ENCODE measurements at regions not wholly inside any gene's neighbourhood (a gene's known extent, or its start where the extent isn't known, plus 50 kb on each side); places are given as distances from the start of the nearest gene placed in this dataset.

GRCh38 chr2:2765176-2765800 is 434.2 kb upstream of the MYT1L start:
- DNase-seq (ENCODE audit: low spot score) = no peak

- no peak for DNase-seq (ENCODE audit: low spot score)
Measured at GRCh38 chr2:2764739-2765138, 433.7 kb upstream of the MYT1L start.

GRCh38 chr2:2764001-2764355 is 432.9 kb upstream of the MYT1L start:
- no peak for DNase-seq (ENCODE audit: low spot score)

DNA sequence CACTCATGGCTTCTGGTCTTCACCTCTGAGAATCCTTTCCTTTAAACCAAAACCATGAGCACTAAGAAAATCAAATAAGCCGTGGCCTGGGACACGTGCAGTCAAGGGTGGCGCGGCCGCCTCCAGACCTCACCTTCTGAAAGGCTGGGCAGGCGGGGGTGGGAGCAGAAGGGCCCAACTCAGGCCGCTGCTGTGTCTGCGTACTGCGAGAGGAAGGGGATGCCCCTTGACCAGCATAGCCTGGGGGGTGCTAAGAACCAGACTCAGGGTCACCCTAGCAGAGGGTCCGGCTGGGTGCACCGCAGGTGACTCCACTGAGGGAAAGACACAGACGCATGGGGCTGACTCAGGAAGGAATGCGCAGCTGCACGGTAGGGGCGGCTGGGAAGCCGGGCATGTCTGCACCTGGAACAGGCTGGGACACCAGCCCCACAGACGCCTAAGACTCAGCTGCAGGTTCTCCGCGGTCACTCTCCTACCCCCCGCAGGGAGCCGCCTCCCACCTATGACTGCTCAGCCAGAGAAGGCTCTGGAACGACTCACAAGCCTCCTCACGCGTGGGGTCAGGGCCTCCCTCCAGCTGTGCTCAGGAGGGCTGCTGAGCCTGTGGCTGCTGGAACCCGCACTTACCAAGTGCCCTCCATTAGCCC is 432.4 kb upstream of the MYT1L start:
- no peak for DNase-seq (ENCODE audit: low spot score)

GRCh38 chr2:2762913-2763312 is 431.8 kb upstream of the MYT1L start:
- DNase-seq (ENCODE audit: low spot score) = no peak

- no peak for DNase-seq (ENCODE audit: low spot score)
Measured at GRCh38 chr2:2762166-2762908, 431.3 kb upstream of the MYT1L start.

- no peak for DNase-seq (ENCODE audit: low spot score)
Measured at GRCh38 chr2:2758793-2759367, 427.8 kb upstream of the MYT1L start.

DNA sequence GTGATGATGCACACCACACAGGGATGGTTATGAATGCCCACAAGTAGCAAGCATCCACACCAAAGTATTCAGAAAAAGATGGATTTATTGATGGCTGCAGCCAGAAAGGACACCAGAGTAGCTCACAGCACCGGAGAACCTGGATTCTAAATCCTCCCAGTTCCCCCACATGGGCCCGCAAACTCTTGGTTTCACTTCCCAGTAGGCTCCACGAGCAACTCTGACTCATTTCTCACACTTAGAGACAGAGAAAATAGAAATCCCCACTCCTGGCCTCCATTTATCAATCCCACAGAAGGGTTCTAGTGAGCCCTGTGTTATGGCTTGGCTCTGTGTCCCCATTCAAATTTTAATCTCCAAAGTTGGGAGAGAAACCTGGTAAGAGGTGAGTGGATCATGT is 426.7 kb upstream of the MYT1L start:
- no peak for DNase-seq (ENCODE audit: low spot score)

GRCh38 chr2:2756886-2757285 is 425.8 kb upstream of the MYT1L start:
- no peak for DNase-seq (ENCODE audit: low spot score)

DNA sequence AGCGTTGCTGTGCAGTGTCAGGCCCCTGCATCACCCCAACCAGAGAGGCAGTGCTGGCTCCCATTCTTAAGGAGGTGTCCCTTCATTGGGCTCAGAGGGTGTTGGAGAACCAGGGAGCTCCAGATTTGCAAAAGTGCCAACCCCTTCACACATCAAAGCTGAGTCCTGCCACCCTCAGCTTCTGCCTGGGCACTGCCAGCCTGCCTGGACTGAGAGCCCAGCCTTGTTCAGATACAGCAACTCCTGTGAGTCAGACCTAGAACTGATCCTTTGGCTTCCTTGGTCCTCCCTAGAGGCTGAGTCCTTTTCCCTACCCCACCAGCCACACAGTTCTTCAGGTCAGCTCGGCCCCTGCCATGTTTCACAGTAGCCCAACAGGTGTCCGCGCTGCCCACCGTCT is 424.9 kb upstream of the MYT1L start:
- DNase-seq (ENCODE audit: low spot score) = no peak

- no peak for DNase-seq (ENCODE audit: low spot score)
Measured at GRCh38 chr2:2754940-2755339, 423.9 kb upstream of the MYT1L start.

DNA sequence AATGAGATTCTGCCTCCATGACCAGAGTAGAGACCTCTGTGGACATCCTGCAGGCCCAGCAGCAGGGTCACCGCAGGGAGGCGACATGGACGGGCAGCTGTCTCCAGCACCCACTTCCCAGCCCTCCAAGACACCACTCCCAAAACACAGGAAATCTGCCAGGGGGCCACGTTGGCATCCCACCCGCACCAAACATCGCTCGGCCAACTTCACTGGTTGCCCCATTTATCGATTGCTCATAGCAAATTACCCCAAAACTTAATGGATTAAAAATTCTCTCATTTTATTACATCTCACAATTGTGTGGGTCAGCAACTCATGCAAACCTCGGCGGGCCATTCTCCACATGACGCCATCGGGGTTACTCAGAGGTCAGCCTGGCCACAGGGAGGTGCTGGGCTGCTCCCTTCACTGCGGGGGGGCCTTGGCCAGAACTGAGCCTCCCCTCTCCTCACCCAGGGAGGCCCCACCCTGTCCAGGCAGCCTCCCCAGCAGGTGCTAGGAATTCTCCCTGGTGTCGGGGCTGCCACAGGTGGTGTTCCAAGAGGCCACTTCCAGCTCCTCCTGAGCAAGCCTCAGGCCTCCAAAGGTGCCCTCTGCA is 420.7 kb upstream of the MYT1L start:
- DNase-seq (ENCODE audit: low spot score) = no peak

GRCh38 chr2:2750867-2751714 is 420.0 kb upstream of the MYT1L start:
- no peak for DNase-seq (ENCODE audit: low spot score)

GRCh38 chr2:2749206-2749598 is 418.1 kb upstream of the MYT1L start:
- DNase-seq (ENCODE audit: low spot score) = no peak

- no peak for DNase-seq (ENCODE audit: low spot score)
Measured at GRCh38 chr2:2748399-2749205, 417.5 kb upstream of the MYT1L start.

DNA sequence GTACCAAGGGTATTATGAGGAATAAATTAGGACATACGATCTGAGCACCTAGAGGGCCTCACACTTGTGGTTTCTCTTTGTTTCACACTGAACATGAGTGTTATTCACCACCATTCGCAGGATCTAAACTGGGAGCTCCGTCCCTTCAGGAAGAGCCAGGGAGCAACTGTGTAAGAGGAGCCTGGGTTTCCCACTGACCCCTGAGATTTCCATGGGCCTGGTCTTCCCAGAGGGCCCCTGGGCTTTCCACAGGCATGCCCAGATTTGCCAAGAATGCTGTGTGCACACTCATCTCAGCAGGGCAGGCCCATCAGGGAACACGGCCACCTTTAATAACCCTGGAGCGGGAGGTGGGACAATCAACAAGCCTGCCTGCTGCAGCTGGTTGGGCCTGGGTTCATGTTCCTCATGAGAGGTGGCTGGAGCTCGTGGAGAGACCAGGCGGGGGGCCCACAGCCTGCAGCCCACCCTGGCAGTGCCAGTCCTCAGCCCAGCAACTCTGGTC is 416.8 kb upstream of the MYT1L start:
- DNase-seq (ENCODE audit: low spot score) = no peak

GRCh38 chr2:2746731-2747130 is 415.7 kb upstream of the MYT1L start:
- DNase-seq (ENCODE audit: low spot score) = no peak

DNA sequence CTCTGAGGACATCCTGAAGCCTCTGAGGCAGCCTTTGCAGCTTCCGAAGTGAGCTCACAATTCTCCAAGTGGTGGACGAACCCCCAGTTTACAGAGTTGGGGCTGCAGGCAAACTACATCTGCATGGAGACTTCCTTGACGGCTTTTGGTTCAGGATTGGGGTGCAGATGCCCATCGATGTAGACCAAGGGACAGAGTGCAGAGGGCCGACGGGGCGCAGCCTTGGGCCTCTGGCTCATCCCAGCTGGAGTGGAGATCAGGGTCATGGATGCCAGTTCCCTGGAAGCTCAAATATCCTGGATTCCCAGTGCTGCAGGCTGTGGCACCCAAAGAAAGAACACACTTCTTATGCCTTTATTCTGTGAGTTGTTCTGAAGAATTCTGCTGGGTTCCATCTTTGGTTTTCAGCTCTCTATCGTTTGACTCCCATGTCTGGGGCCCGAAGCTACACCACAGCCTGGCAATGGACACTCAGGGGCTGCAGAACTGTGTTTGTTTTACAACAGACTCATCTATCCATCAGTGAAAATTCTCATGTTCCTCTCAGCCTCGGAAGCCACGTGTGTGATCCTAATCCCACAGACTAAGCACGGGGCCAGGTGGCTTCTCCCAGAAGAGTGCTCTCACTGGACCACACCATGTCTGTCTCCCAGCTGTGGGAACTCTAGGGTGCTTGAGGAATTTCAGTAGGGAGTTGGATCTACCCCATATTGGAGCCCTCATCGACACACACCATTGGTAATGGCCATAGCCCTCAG is 414.1 kb upstream of the MYT1L start:
- no peak for DNase-seq (ENCODE audit: low spot score)

DNA sequence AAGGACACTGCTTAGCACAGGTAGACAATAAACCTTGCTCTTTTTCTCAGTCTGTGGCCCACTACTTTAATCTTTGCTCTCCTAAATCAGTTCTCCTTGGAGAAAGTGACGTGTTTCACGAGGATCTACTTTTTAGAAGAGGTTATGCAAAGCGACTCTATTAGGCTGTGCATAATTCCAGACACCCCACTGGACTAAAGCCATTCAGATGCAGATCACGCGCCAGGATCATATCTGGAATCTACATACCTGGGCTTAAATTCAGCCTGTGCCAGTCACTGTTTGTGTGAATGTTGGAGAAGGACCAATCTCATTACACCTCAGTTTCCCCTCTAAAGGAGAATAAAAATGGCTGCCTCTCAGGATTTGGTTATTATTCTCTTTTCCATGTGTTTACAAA is 413.0 kb upstream of the MYT1L start:
- no peak for DNase-seq (ENCODE audit: low spot score)

- no peak for DNase-seq (ENCODE audit: low spot score)
Measured at GRCh38 chr2:2743164-2743571, 412.1 kb upstream of the MYT1L start.

Measured in CD4-positive, alpha-beta T cell treated with Interleukin-15 for 4 hours (primary cell).